T-helper 1 cell treated with Interleukin-12 subunit alpha and Interleukin-12 subunit beta and Interleukin-4 antibody, amounts not matched to agents 30 ng/mL and 1 ng/mL, for 36 hours (primary cell): ENCODE measurements at regions not wholly inside any gene's neighbourhood (a gene's known extent, or its start where the extent isn't known, plus 50 kb on each side); places are given as distances from the start of the nearest gene placed in this dataset.

Experiments used
- intact Hi-C: fragments of 100-400 bp; cut with micrococcal nuclease; formaldehyde crosslinking; loops from one replicate; pipeline ENCODE4 v1.15.1; 2024

DNA sequence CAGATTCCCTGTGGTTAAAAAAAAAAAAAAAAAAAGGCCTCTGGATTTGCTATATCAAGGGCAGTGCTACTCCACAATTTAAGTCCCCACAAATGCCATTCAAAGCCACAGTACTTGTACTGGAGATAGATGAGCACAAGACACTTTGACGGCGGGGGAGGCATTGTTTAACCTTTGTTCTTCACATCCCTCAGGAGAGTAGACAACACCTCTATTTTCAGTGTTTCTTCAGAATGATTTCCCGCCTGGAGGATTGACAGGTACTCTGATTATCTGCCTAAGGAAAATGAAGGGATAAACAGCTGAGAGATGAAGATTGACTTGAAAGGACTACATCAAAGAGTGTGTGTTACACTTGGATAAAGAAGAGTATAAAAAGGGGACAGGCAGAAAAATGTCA lies 58.7 kb downstream of the OTOL1 start:
- intact Hi-C loops: no loop called here

DNA sequence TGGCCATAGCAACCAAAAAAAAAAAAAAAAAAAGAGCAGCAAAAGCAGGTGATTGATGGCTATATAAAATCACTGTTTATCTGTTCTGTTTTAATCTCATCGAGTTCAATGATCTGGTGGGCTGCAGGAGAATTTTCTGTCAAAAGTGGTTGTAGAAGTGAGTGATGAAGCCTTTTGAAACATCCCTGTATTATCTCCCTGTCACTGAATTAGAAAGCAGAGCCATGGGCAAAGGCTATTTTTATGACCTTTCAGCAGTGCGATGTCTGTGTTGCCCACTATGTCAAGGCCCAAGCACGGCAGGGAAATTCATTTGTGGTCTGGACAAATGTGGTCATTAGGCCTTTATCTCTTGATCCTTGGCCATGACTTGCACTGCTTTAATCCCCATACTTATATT lies 59.9 kb downstream of the OTOL1 start:
- intact Hi-C loops: no loop called here

DNA sequence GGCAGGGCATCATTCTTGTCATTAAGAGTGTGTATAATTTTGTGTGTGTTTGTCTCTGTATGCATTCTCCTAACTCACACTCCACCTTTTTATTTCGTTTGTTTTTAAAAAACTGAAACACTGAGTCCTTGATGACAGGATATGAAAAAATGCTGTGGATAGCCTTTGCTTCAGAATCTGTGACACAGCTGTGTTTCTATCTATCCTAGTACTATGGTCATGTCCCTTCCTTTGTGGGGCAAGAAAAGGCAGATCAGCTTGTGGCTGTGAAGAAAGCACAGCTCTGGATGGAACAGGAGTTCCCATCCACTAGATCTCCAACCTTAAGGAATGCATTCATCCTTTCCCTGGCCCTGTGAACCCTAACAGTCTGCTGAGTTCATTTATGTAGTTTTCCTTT lies 60.3 kb downstream of the OTOL1 start:
- intact Hi-C loops: no loop called here

DNA sequence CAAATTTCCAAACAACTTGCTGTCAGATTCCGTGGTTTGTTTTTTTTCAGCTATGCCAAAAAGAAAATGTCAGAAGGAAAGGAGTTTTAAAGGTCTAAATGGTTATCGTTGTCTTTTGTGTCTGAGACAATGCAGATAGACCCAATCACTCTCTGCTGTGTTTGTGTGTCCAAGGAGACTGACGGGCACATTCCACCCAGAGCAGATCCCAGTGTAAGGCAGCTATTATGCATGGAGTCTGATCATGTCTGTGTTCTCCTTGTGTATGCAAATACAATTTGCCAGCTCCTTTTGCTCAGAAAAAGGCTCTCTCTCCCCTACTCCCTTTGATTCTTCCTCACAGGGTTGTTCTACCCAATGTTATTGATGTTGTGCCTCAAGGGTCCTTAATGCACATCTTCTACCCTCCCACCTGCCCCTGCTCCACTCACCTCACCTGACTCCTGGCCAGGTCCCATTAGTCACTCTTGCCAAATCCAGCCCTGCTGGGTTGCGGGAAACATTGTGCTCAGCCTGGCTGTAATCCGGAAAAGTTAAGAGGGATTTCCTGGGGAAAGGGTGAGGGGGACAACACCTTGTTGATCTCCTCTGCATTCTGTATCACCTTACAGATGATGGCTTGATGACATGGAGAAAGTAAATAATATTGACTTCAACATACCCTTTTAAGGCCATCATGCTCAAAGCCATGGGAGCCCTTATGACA lies 61.0 kb downstream of the OTOL1 start:
- intact Hi-C loops: loop anchor here (2.0 kb wide), 1 partner anchor 1497 kb away; no protein-coding TSS in a partner anchor

DNA sequence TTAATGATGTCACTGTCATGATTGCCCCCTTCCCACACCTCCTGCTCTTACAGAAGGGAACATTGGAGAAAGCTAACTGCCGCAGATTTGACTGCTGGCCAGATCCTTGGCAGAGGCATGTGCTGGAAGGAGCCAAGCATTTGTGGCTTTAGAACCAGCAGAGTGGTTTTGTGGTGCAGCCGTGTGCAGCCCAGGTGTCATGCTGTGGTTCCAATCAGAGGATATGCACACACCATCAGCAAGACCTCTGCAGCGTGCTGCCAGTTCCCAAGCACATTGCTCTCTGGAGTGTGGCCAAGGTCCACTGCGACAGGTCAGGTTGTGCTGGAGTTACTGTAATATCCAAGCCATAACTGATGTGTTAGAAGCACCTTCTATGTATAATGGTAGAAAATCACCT lies 61.6 kb downstream of the OTOL1 start:
- intact Hi-C loops: loop anchor here (2.0 kb wide), 1 partner anchor 1497 kb away; no protein-coding TSS in a partner anchor

- intact Hi-C loops: loop anchor here (2.0 kb wide), 1 partner anchor 1495 kb away; no protein-coding TSS in a partner anchor
Measured at GRCh38 chr3:161559177-161559998, 62.8 kb downstream of the OTOL1 start.

DNA sequence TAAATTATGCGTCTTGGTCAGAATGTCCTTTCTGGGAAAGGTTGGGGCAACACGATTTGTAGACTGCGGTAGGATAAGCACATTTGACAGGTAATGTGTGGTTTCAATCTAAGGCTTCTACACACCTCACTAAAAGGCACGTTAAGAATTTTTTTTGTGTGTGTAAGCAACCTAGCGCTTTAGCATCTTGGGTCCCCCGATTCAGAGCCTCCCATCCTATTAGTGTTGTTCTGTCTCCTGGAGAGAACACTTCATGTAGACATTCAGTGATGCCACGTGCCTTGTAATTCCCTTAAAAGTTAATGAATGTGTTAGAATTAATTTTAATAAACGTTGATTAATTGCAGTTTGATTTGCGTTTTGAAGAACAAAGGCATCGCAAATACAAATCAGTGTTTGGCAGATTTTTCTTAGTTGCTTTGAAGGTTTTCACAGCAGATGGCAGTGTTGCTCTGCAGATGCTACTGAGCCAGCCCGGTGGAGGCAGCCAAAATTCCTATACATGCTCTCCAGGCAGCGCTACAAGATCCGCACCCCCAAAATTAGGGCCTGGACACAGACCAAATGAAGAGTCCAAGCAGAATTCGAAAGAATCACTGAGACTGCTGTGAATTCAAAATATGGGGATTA lies 63.5 kb downstream of the OTOL1 start:
- intact Hi-C loops: loop anchor here (10.0 kb wide), 1 partner anchor 295 kb away; no protein-coding TSS in a partner anchor

- intact Hi-C loops: loop anchor here (10.0 kb wide), 1 partner anchor 287 kb away; no protein-coding TSS in a partner anchor
Measured at GRCh38 chr3:161567577-161568361, 71.2 kb downstream of the OTOL1 start.

DNA sequence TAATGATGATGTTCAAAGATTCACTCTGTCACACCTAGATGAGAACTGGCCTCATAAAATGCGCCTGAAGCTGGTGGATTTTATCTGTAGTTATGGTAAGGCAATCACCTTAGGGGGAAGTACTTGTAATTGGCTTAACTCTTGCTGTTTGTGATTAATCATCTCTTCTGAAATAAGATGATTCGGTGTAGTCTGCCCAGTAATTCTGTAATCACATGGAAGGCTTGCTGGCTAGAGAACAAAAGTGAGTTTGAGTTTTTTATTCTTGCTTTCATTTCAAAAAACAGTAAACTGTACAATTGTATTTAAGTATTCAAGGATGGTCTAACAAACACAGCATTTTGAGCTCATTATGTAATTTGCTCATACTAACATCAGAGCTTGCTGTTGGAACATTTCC lies 72.1 kb downstream of the OTOL1 start:
- intact Hi-C loops: loop anchor here (10.0 kb wide), 1 partner anchor 286 kb away; no protein-coding TSS in a partner anchor

DNA sequence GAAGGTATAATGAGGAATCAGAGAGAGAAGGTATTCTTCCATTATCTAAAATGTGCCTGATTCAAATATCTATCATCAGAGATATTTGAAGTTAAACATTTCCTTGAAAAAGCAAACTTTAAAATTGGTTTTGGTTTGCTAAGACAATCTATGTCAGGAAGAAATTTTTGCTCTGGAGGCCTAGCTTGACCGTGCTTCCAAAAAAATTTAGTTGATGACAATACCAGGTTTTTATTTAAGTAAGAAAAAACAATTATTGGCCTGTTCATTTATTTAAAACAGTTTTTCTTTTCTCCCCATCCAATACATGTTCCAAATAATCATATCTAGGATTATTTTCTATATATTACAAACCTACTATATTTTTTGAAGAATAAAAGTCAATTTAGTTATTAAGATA lies 75.3 kb downstream of the OTOL1 start:
- intact Hi-C loops: no loop called here

- intact Hi-C loops: no loop called here
Measured at GRCh38 chr3:161573136-161573535, 76.5 kb downstream of the OTOL1 start.

- intact Hi-C loops: no loop called here
Measured at GRCh38 chr3:161575901-161576300, 79.3 kb downstream of the OTOL1 start.

GRCh38 chr3:161576311-161576710 lies 79.7 kb downstream of the OTOL1 start:
- intact Hi-C loops: no loop called here

DNA sequence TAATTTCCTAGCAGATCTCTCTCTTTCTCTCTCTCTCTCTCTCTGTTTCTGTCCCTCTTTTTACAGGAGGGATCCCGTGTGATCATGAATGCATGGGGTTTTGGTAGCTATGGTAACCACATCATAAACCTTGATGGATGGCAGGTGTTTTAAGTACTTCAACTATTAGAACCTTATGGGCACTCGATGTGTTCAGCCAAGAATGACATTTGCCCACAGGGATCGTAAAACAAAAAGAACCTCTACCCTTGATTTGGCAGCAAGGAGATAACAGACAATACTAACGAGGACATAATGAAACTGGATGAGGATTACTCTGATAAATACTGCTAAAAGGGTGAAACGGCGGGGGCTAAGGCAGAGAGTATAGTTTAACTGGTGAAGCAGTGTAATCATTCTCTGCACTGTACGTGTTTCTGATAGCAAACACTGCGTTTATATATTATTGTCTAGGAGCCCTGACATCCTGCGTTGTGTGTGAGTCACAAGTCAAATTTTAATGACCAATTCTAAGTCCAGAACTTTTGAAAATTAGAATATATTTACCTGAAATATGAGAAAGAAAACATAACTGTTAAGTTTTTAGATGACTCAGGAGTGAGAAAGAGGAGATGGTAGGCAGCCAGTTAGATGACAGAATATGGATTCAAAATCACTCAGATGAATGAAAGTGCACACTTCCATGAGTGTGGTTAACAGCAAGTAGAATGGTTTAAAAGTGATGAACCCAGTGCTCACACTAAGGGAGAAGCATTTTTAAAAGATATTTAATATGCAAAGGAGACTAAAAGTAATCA lies 80.3 kb downstream of the OTOL1 start:
- intact Hi-C loops: no loop called here

DNA sequence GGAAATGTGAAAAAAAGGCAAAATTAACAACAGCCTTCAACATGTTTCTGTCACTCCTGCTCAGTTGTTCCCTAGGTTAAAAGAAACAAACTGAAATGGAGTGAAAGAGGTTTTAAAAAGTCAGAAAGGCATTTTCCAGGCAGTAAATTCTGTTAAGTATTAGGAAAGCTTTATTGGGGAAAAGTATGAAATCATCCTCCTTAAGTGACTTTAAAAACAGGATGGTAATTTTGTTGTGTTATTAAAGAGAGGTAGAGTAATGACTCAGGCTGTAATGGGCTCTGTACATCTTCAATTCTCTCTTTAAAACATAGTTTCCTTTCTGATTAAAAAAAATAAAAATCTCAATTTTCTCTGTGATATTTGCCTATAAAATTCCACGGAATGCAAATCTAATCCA lies 81.1 kb downstream of the OTOL1 start:
- intact Hi-C loops: no loop called here

DNA sequence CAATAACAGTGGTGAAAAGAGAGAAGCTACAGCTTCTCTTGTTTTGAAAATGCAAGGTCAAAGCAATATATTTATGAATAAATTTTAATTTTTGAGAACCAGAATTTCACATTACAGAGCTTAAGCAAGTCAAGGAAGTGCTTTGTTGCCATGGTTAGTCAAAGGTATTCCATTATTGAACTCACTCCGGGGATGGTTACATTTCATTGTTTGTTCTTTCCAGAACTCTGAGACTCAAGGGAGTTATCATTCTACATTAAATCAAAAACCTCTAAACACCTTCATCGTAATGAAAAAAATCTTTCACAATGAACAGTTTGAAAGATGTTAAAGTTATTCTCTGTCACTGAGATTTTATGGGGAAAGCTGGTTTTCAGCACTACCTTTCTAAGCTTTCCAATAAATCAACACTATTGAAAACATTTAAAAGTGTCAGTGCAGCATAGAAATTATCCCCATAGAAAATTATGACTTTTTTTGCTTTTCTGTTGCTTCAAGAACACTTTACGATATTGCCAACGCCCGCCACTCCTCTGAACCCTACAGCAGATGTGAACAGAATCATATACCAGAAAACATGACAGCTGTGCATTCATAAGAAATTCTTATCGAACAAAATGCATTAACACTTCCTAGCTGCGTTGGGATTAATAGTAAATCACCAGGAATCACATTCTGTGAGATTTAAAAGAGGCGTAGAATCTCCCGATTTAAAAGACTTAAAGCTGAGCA lies 83.0 kb downstream of the OTOL1 start:
- intact Hi-C loops: no loop called here

GRCh38 chr3:161585922-161586321 lies 89.3 kb downstream of the OTOL1 start:
- intact Hi-C loops: no loop called here

DNA sequence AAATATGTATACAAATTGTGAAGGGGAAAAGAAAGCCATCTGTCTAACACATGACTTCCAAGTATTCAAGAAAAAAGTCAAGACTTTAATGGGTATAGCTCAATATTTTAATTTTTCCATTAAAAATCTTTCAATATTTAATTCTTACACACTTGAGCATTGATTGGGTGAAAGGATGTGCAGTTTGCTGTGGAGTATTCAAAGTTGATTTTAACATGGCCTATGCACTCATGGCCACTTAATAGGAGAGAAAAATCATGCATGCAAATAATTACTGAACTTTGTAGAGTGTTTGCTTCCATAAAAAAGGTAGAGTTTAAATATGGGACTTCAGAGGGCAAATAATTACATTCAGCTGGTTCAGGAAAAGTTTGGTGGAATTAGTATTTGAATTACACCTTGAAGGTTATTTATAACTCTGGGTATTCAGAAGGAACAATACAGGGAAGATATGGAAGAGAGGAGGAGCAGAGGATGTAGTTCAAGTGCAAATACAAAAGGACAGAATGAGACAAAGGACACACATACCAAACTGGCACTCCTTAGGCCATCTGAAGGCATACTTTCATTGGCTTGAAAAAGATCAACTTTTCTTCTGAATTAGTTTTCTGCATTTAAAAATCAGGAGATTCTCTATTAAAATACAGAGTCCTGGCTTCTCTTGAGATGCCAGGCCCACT lies 90.1 kb downstream of the OTOL1 start:
- intact Hi-C loops: no loop called here

- intact Hi-C loops: no loop called here
Measured at GRCh38 chr3:161598639-161599038, 102.0 kb downstream of the OTOL1 start.
